OCI-LY1 (cell line): ENCODE measurements at regions not wholly inside any gene's neighbourhood (a gene's known extent, or its start where the extent isn't known, plus 50 kb on each side); places are given as distances from the start of the nearest gene placed in this dataset.

Experiments
- H2AFZ ChIP-seq: fragments of 200-600 bp; sonication (generic), shearing (Covaris generic); 2 replicates; pipeline ENCODE4 v1.6.0; 2014; ENCODE audit warnings: antibody characterized with exemption, mild to moderate bottlenecking, low read length
- H3F3A ChIP-seq: fragments of 200-600 bp; sonication (generic), shearing (Covaris generic); 2 replicates; pipeline ENCODE4 v1.6.0; 2014; ENCODE audit warnings: mild to moderate bottlenecking, antibody characterized with exemption, low read length, moderate library complexity; ENCODE audit not compliant: insufficient read depth
- H3K27ac ChIP-seq: fragments of 200-600 bp; sonication (generic); 2 replicates; pipeline ENCODE4 v1.5.1; 2014; ENCODE audit warnings: low read length, mixed run types, mild to moderate bottlenecking, low read depth; ENCODE audit not compliant: poor library complexity, severe bottlenecking
- H3K27me3 ChIP-seq: fragments of 200-600 bp; sonication (generic); 2 replicates; pipeline ENCODE4 v1.6.0; 2014; ENCODE audit warnings: antibody characterized with exemption, mild to moderate bottlenecking, low read length, moderate library complexity; ENCODE audit not compliant: insufficient read depth
- H3K36me3 ChIP-seq: fragments of 200-600 bp; sonication (generic); 2 replicates; pipeline ENCODE4 v1.6.1; 2014; ENCODE audit warnings: mild to moderate bottlenecking, antibody characterized with exemption, low read length, moderate library complexity, mixed read lengths; ENCODE audit not compliant: insufficient read depth
- H3K4me1 ChIP-seq: fragments of 200-600 bp; sonication (generic); 2 replicates; pipeline ENCODE4 v1.5.1; 2014; ENCODE audit warnings: mild to moderate bottlenecking, low read length, moderate library complexity; ENCODE audit not compliant: insufficient read depth, severe bottlenecking
- H3K4me2 ChIP-seq: fragments of 200-600 bp; sonication (generic), shearing (Covaris generic); 2 replicates; pipeline ENCODE4 v1.6.1; 2014; ENCODE audit warnings: low read length
- H3K4me3 ChIP-seq: fragments of 200-600 bp; sonication (generic); 2 replicates; pipeline ENCODE4 v1.5.1; 2014; ENCODE audit warnings: low read length, low read depth, mild to moderate bottlenecking, mixed read lengths; ENCODE audit not compliant: poor library complexity, severe bottlenecking
- H3K79me2 ChIP-seq: fragments of 200-600 bp; shearing (Covaris generic); 2 replicates; pipeline ENCODE4 v1.6.1; 2016; ENCODE audit warnings: mixed run types, low read length, mixed read lengths; ENCODE audit not compliant: insufficient read depth
- H3K9ac ChIP-seq: fragments of 200-600 bp; sonication (generic), shearing (Covaris generic); 2 replicates; pipeline ENCODE4 v1.6.1; 2014; ENCODE audit warnings: mild to moderate bottlenecking, low read length, mixed read lengths
- H3K9me2 ChIP-seq: fragments of 200-600 bp; sonication (generic), shearing (Covaris generic); 2 replicates; pipeline ENCODE4 v1.6.1; 2014; ENCODE audit warnings: low read depth, mild to moderate bottlenecking, low read length, mixed read lengths
- H3K9me3 ChIP-seq: fragments of 200-600 bp; shearing (Covaris generic); 2 replicates; pipeline ENCODE4 v1.6.1; 2014; ENCODE audit warnings: low read length, mixed read lengths
- H4K20me1 ChIP-seq: fragments of 200-600 bp; sonication (generic), shearing (Covaris generic); 2 replicates; pipeline ENCODE4 v1.6.0; 2016; ENCODE audit warnings: mild to moderate bottlenecking, low read length; ENCODE audit not compliant: insufficient read depth
- CTCF ChIP-seq: fragments of 200-600 bp; sonication (generic), shearing (Covaris generic); IDR thresholded peaks from 2 replicates; pipeline ENCODE4 v1.5.1; 2017; ENCODE audit warnings: mild to moderate bottlenecking, antibody characterized with exemption, low read length, moderate library complexity, mixed read lengths
- EZH2 ChIP-seq: fragments of 200-600 bp; sonication (generic), shearing (Covaris generic); IDR thresholded peaks from 2 replicates; pipeline ENCODE4 v1.8.0; 2017; ENCODE audit warnings: borderline replicate concordance, mixed run types, mild to moderate bottlenecking, antibody characterized with exemption, low read length, moderate library complexity, mixed read lengths

- Histone ChIP-seq H3K36me3 (peaks cover 6% of the 10 kb centered on the region; the same call in 1 of the 2 replicates), H3K9me2 (no peaks in the 10 kb centered on the region), H3F3A (no peaks in the 10 kb centered on the region), H3K4me1 (peaks cover 5% of the 10 kb centered on the region), H3K9me3 (no peaks in the 10 kb centered on the region), H3K27me3 (no peaks in the 10 kb centered on the region), H3K4me2 (no peak overlapping the region), H3K9ac (no peak overlapping the region), H3K79me2 (no peaks in the 10 kb centered on the region), H3K4me3 (no peak overlapping the region), H3K27ac (no peak overlapping the region), H4K20me1 (no peaks in the 10 kb centered on the region), H2AFZ (no peak overlapping the region)
- TF ChIP-seq CTCF (no peak), EZH2 (no peak)
Observed at GRCh38 chr18:23340661-23341060, 112.4 kb upstream of the RIOK3 start.

- Histone ChIP-seq H3K4me1 (peaks cover under 1% of the 10 kb centered on the region), H3F3A (no peaks in the 10 kb centered on the region), H3K27me3 (no peaks in the 10 kb centered on the region), H3K27ac (no peak overlapping the region), H3K36me3 (peaks cover 6% of the 10 kb centered on the region; the same call in 1 of the 2 replicates), H3K4me3 (no peak overlapping the region), H3K9me3 (no peaks in the 10 kb centered on the region), H4K20me1 (no peaks in the 10 kb centered on the region), H3K9me2 (no peaks in the 10 kb centered on the region), H3K9ac (no peak overlapping the region), H3K79me2 (no peaks in the 10 kb centered on the region), H3K4me2 (no peak overlapping the region), H2AFZ (no peak overlapping the region)
- TF ChIP-seq EZH2 = no peak
- no peak for TF ChIP-seq CTCF
Observed at GRCh38 chr18:23341383-23341782, 111.7 kb upstream of the RIOK3 start.

- Histone ChIP-seq H4K20me1 (no peaks in the 10 kb centered on the region), H3K79me2 (no peaks in the 10 kb centered on the region), H3K4me1 (no peaks in the 10 kb centered on the region), H2AFZ (no peak overlapping the region), H3K36me3 (peaks cover 6% of the 10 kb centered on the region; the same call in 1 of the 2 replicates), H3K27me3 (no peaks in the 10 kb centered on the region), H3K27ac (no peak overlapping the region), H3K9me3 (no peaks in the 10 kb centered on the region), H3K9ac (no peak overlapping the region), H3K4me2 (no peak overlapping the region), H3F3A (no peaks in the 10 kb centered on the region), H3K9me2 (no peaks in the 10 kb centered on the region), H3K4me3 (no peak overlapping the region)
- TF ChIP-seq EZH2 = no peak
- TF ChIP-seq CTCF = no peak
Observed at GRCh38 chr18:23341983-23342382, 111.1 kb upstream of the RIOK3 start.
